A673 (cell line): ENCODE measurements at regions not wholly inside any gene's neighbourhood (a gene's known extent, or its start where the extent isn't known, plus 50 kb on each side); places are given as distances from the start of the nearest gene placed in this dataset.
A peak's percentile ranks its signal among the peaks of the same experiment; 100 is the strongest.

Experiments
- BruUV-seq: library from RNA; stranded (reverse); fragments of 400-500 nt; replicated peaks from 2 replicates; lab custom pipeline; 2021; lab: Mats Ljungman, UMichigan
- CTCF ChIA-PET: fragments of 300-600 bp; sonication (Branson Sonifier 250); formaldehyde crosslinking; loops from one replicate; lab custom pipeline; 2022; ENCODE audit warnings: antibody characterized with exemption; lab: Charles Lee
- POLR2A ChIA-PET: fragments of 300-600 bp; sonication (Branson Sonifier 250); formaldehyde crosslinking; loops from one replicate; lab custom pipeline; 2022; ENCODE audit warnings: antibody characterized with exemption; ENCODE audit not compliant: low non-redundant PET; lab: Charles Lee
- DNase-seq: peaks from one replicate; pipeline ENCODE4 v3.0.0-alpha.2; 2015; ENCODE audit warnings: low spot score
- H3K27ac ChIP-seq: fragments of 200-600 bp; sonication (generic); 2 replicates; pipeline ENCODE4 v1.5.1; 2016; ENCODE audit warnings: mixed run types, low read depth, mild to moderate bottlenecking, mixed read lengths, antibody characterized with exemption, low read length; ENCODE audit not compliant: poor library complexity, severe bottlenecking
- H3K27me3 ChIP-seq: fragments of 200-600 bp; sonication (generic); replicated peaks from 2 replicates; pipeline ENCODE4 v1.6.1; 2017; ENCODE audit warnings: mixed run types, low read depth, mild to moderate bottlenecking, mixed read lengths, antibody characterized with exemption, low read length; ENCODE audit not compliant: insufficient read depth, poor library complexity
- H3K36me3 ChIP-seq: fragments of 200-600 bp; sonication (generic); 2 replicates; pipeline ENCODE4 v1.6.1; 2016; ENCODE audit warnings: mixed run types, mild to moderate bottlenecking, mixed read lengths, antibody characterized with exemption, low read length; ENCODE audit not compliant: insufficient read depth, poor library complexity, severe bottlenecking
- H3K4me1 ChIP-seq: fragments of 200-600 bp; sonication (generic); 2 replicates; pipeline ENCODE4 v1.6.1; 2017; ENCODE audit warnings: mixed run types, mild to moderate bottlenecking, mixed read lengths, antibody characterized with exemption, low read length; ENCODE audit not compliant: insufficient read depth, poor library complexity, severe bottlenecking
- H3K4me3 ChIP-seq: fragments of 200-600 bp; sonication (generic); 2 replicates; pipeline ENCODE4 v1.5.1; 2016; ENCODE audit warnings: low read depth, mixed run types, mild to moderate bottlenecking, mixed read lengths, low read length; ENCODE audit not compliant: poor library complexity, severe bottlenecking
- H3K9me3 ChIP-seq: fragments of 200-600 bp; sonication (generic); 2 replicates; pipeline ENCODE4 v1.6.1; 2016; ENCODE audit warnings: mixed run types, low read depth, mild to moderate bottlenecking, mixed read lengths, antibody characterized with exemption, low read length; ENCODE audit not compliant: poor library complexity, severe bottlenecking
- CTCF ChIP-seq: fragments of 300-800, 200-600 bp; sonication (generic); conservative IDR thresholded peaks from 2 replicates; pipeline ENCODE4 v1.5.1; 2017; ENCODE audit warnings: low read depth, mild to moderate bottlenecking, antibody characterized with exemption, low read length, moderate library complexity, mixed read lengths
- EZH2 ChIP-seq: fragments of 200-600 bp; sonication (generic); IDR thresholded peaks from 2 replicates; pipeline ENCODE4 v1.6.1; 2017; ENCODE audit warnings: borderline replicate concordance, low read depth, mild to moderate bottlenecking, mixed read lengths, antibody characterized with exemption, low read length; ENCODE audit not compliant: poor library complexity, severe bottlenecking
- intact Hi-C: fragments of 100-400 bp; cut with micrococcal nuclease; formaldehyde crosslinking; loops from one replicate; pipeline ENCODE4 v1.10.0; 2022; ENCODE audit not compliant: unreplicated experiment

- H3K4me3 ChIP-seq = no peak overlapping the region
- BruUV-seq = no TSS peak
- H3K4me1 ChIP-seq = peaks cover 6% of the 10 kb centered on the region
- H3K27ac ChIP-seq = no peak overlapping the region
- H3K36me3 ChIP-seq = no peaks in the 10 kb centered on the region
- H3K27me3 ChIP-seq = no peaks in the 10 kb centered on the region
- POLR2A ChIA-PET = no interaction called here
- no peaks in the 10 kb centered on the region for H3K9me3 ChIP-seq
- intact Hi-C loops = loop anchor here (5.0 kb wide), 1 partner anchor 196 kb away; no protein-coding TSS in a partner anchor
- TF ChIP-seq CTCF (no peak), EZH2 (no peak)
- CTCF ChIA-PET = no interaction called here
- DNase-seq = no peak
Observed at GRCh38 chr13:44241638-44242037, 132.0 kb upstream of the SERP2 start.

GRCh38 chr13:44242766-44243165 is 130.9 kb upstream of the SERP2 start:
- no peaks in the 10 kb centered on the region for H3K9me3 ChIP-seq
- CTCF ChIA-PET = no interaction called here
- H3K27ac ChIP-seq = no peak overlapping the region
- BruUV-seq = no TSS peak
- TF ChIP-seq CTCF (no peak), EZH2 (no peak)
- no peaks in the 10 kb centered on the region for H3K27me3 ChIP-seq
- H3K4me1 ChIP-seq = no peaks in the 10 kb centered on the region
- DNase-seq = no peak
- POLR2A ChIA-PET = no interaction called here
- H3K4me3 ChIP-seq = no peak overlapping the region
- H3K36me3 ChIP-seq = no peaks in the 10 kb centered on the region
- intact Hi-C loops = loop anchor here (5.0 kb wide), 1 partner anchor 195 kb away; no protein-coding TSS in a partner anchor

- intact Hi-C loops = loop anchor here (5.0 kb wide), 1 partner anchor 194 kb away; no protein-coding TSS in a partner anchor
- no peaks in the 10 kb centered on the region for H3K27me3 ChIP-seq
- CTCF ChIA-PET = no interaction called here
- no TSS peak for BruUV-seq
- POLR2A ChIA-PET = no interaction called here
- peak; percentile 26 for DNase-seq
- no peak overlapping the region for H3K27ac ChIP-seq
- no peaks in the 10 kb centered on the region for H3K36me3 ChIP-seq
- H3K9me3 ChIP-seq = no peaks in the 10 kb centered on the region
- no peak overlapping the region for H3K4me3 ChIP-seq
- TF ChIP-seq CTCF (peak; percentile 38), EZH2 (no peak)
- no peaks in the 10 kb centered on the region for H3K4me1 ChIP-seq
Observed at GRCh38 chr13:44243198-44243857, 130.3 kb upstream of the SERP2 start.
